ENCODE measurements at regions not wholly inside any gene's neighbourhood (a gene's known extent, or its start where the extent isn't known, plus 50 kb on each side); places are given as distances from the start of the nearest gene placed in this dataset.

DNA sequence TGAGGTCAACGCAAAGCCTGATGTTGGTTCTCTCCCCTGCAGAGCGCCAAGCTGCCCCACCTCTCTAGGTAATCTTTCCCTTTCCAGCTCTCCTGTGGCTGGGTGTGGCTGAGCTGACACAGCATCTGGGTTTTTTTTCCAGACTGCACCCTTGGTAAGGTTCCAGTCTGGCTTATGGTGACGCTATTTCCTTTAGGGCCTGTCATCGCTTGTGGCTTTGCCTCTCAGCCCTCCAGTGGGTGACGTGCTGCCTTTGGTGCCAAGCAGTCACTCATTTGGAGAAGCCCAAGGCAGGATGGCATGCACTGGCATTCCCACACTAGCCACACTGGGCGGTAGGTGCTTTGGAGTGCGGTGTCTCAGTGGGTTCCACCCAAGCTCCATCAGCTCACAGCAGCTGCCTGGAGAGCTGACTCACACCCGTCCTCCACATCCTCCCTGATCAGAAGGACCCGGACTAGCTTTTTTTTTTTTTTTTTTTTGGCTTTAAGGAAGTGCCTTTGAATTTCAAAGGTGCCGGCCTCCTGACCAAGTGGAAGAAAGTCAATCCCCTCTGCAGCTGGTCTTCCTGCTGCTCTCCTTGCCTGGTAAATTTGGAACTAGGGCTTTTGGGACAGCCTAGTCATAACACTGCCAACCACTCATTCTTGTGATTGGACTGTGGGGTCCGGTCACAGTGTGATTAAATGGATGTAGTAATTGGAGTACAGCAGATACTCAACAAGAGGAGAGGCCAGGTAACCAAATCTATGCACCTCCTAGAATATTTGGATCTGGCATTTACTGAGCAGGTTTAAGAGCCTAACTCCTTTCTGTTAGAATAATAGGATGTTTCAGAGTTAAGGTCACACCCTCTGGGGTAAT lies 153.6 kb downstream of the CD83 start:
- H4K20me1 ChIP-seq (ENCODE audit: control insufficient read depth, insufficient read depth), result no peaks in the 10 kb centered on the region
- CTCF ChIA-PET, result interaction anchor here (1.1 kb wide), 1 partner anchor 46 kb away, joined by 3 read pairs; no protein-coding TSS in a partner anchor
- 56% methylated on average over 11 of the region's 11 CpGs for WGBS (ENCODE audit: insufficient coverage, insufficient replicate concordance, low lambda C conversion rate, missing lambda C conversion rate)
- DNase-seq (ENCODE audit: low read depth, low spot score), result no peak
- intact Hi-C loops (cut with micrococcal nuclease; ENCODE audit: unreplicated experiment) (no loop called here), in situ Hi-C loops (cut with MboI) (no loop called here)
- POLR2A ChIA-PET, result interaction anchor here (0.7 kb wide), 1 partner anchor 21 kb away, joined by 5 read pairs; no protein-coding TSS in a partner anchor
- TF ChIP-seq ZBTB4 (CRISPR knock-in tag; IDR thresholded peaks at IDR 0.05) (no peak), PAX5 (IDR thresholded peaks at IDR 0.05; ENCODE audit: borderline replicate concordance, low read depth, low read length) (no peak), ZSCAN29 (IDR thresholded peaks at IDR 0.05) (no peak), ELK1 (IDR thresholded peaks at IDR 0.05; ENCODE audit: low read depth, low read length) (no peak), POLR2AphosphoS2 (IDR thresholded peaks at IDR 0.05; ENCODE audit: low read depth, low read length) (no peak)
- no TSS peak for BruUV-seq (replicated peaks)
- no peaks in the 10 kb centered on the region for H3K27me3 ChIP-seq (replicated peaks in 1 of 2; ENCODE audit: control insufficient read depth in 2 of 2, insufficient read depth in 2 of 2, low read length in 1 of 2)
- no peak overlapping the region for H3K4me3 ChIP-seq
- H3K79me2 ChIP-seq (ENCODE audit: control insufficient read depth, insufficient read depth, low read length), result no peaks in the 10 kb centered on the region
- no peak overlapping the region for H2AFZ ChIP-seq (ENCODE audit: control insufficient read depth, low read depth, low read length)
- no peak for ATAC-seq
- H3K36me3 ChIP-seq (ENCODE audit: control insufficient read depth in 2 of 2, insufficient read depth in 2 of 2, low read length in 1 of 2), result no peaks in the 10 kb centered on the region
- H3K27ac ChIP-seq (ENCODE audit: control insufficient read depth, insufficient read depth), result no peak overlapping the region
- RAD21 ChIA-PET (ENCODE audit: unreplicated experiment), result interaction anchor here (0.6 to 0.7 kb wide), 4 partner anchors 35 to 1794 kb away, joined by 3 to 4 read pairs (median 3); no protein-coding TSS in a partner anchor
- H3K4me1 ChIP-seq (ENCODE audit: control insufficient read depth, insufficient read depth, low read length), result peaks cover 6% of the 10 kb centered on the region
- peaks cover 4% of the 10 kb centered on the region; the same call in 2 of the 3 replicates for H3K9me3 ChIP-seq (replicated peaks; ENCODE audit: control insufficient read depth, insufficient read depth, low read length)
- no peak for FAIRE-seq
- H3K9ac ChIP-seq (ENCODE audit: control insufficient read depth, insufficient read depth, low read length), result no peak overlapping the region
- SMC1A ChIA-PET (ENCODE audit: uncharacterized antibody, unreplicated experiment), result interaction anchor here (0.8 kb wide), 1 partner anchor 20 kb away, joined by 3 read pairs; no protein-coding TSS in a partner anchor
- no peak overlapping the region for H3K4me2 ChIP-seq (ENCODE audit: control insufficient read depth, insufficient read depth)

Measured in GM12878 (cell line).